Keratinocyte (primary cell): ENCODE measurements at regions not wholly inside any gene's neighbourhood (a gene's known extent, or its start where the extent isn't known, plus 50 kb on each side); places are given as distances from the start of the nearest gene placed in this dataset.
"Not testable (repeated sequence)": the region's sequence is repeated elsewhere in the genome, so short reads cannot be mapped to it uniquely, and the experiment has no call there.

Source experiments
- DNase-seq: peaks from one replicate; pipeline ENCODE4 v3.0.0-alpha.2; 2011; ENCODE audit warnings: low read depth, missing footprints, low spot score
- FAIRE-seq: peaks from 2 replicates; lab custom pipeline; 2011; peaks lifted over from hg19 to GRCh38; lab: Jason Lieb, UNC
- H2AFZ ChIP-seq: 2 replicates; pipeline ENCODE4 v1.6.0; 2012; ENCODE audit warnings: low read length, control low read depth, inconsistent platforms; ENCODE audit not compliant: control insufficient read depth
- H3K27ac ChIP-seq: 2 replicates; pipeline ENCODE4 v1.5.1; 2011; ENCODE audit warnings: low read length; ENCODE audit not compliant: control insufficient read depth, insufficient read depth
- H3K27me3 ChIP-seq: 3 replicates; pipeline ENCODE4 v1.6.0; 2011; ENCODE audit warnings: low read length; ENCODE audit not compliant: control insufficient read depth, insufficient read depth; ENCODE audit errors: extremely low read depth
- H3K36me3 ChIP-seq, 2 experiments: 2 replicates in 1 of 2; 3 replicates in 1 of 2; pipeline ENCODE4 v1.5.1; 2011; ENCODE audit warnings: low read length in 2 of 2, mild to moderate bottlenecking in 1 of 2; ENCODE audit not compliant: control insufficient read depth in 2 of 2, insufficient read depth in 2 of 2; ENCODE audit errors: extremely low read depth in 1 of 2
- H3K4me1 ChIP-seq: 3 replicates; pipeline ENCODE4 v1.5.1; 2011; ENCODE audit warnings: low read length; ENCODE audit not compliant: control insufficient read depth, insufficient read depth; ENCODE audit errors: extremely low read depth
- H3K4me2 ChIP-seq: 3 replicates; pipeline ENCODE4 v1.6.0; 2011; ENCODE audit warnings: low read depth, low read length; ENCODE audit not compliant: control insufficient read depth, insufficient read depth; ENCODE audit errors: extremely low read depth
- H3K4me3 ChIP-seq, 3 experiments: fragments of 200-600 bp in 1 of 3; sonication (generic) in 1 of 3; 2 replicates in 2 of 3; 3 replicates in 1 of 3; pipeline ENCODE4 v1.5.1; 2011 to 2016; ENCODE audit warnings: low read length in 3 of 3, mild to moderate bottlenecking in 3 of 3, control low read depth in 2 of 3, inconsistent platforms in 1 of 3, low read depth in 1 of 3, mixed read lengths in 1 of 3, mixed run types in 1 of 3, moderate library complexity in 1 of 3; ENCODE audit not compliant: control insufficient read depth in 2 of 3, insufficient read depth in 2 of 3; ENCODE audit errors: extremely low read depth in 1 of 3
- H3K79me2 ChIP-seq: 2 replicates; pipeline ENCODE4 v1.6.0; 2012; ENCODE audit warnings: low read length; ENCODE audit not compliant: control insufficient read depth, insufficient read depth
- H3K9ac ChIP-seq: 3 replicates; pipeline ENCODE4 v1.6.0; 2011; ENCODE audit warnings: low read length; ENCODE audit not compliant: control insufficient read depth, insufficient read depth; ENCODE audit errors: extremely low read depth
- H3K9me1 ChIP-seq: 3 replicates; pipeline ENCODE4 v1.6.0; 2011; ENCODE audit warnings: low read length; ENCODE audit not compliant: control insufficient read depth, insufficient read depth; ENCODE audit errors: extremely low read depth
- H3K9me3 ChIP-seq: 2 replicates; pipeline ENCODE4 v1.5.1; 2012; ENCODE audit warnings: low read depth, low read length; ENCODE audit not compliant: control insufficient read depth
- H4K20me1 ChIP-seq: 3 replicates; pipeline ENCODE4 v1.6.0; 2011; ENCODE audit warnings: low read length; ENCODE audit not compliant: control insufficient read depth, insufficient read depth; ENCODE audit errors: extremely low read depth
- EZH2 ChIP-seq: IDR thresholded peaks from one replicate; pipeline ENCODE4 v1.6.1; 2012; ENCODE audit warnings: inconsistent platforms, mild to moderate bottlenecking, low read length, moderate library complexity
- dilution Hi-C: fragments of 300-500 bp; cut with MboI; formaldehyde crosslinking; loops from one replicate; pipeline ENCODE4 v1.7.0; 2020; ENCODE audit warnings: low sequenced_read_pairs; ENCODE audit not compliant: extremely low pct_ligation_motif_present
- TF ChIP-seq, protein P1 (sequence below), 3 experiments: IDR thresholded peaks in 1 of 3; conservative IDR thresholded peaks in 1 of 3; optimal IDR thresholded peaks in 1 of 3; 2 replicates in 2 of 3; 3 replicates in 1 of 3; pipeline versions ENCODE3 to v1.5.1; 2011; ENCODE audit warnings: low read length in 3 of 3, mild to moderate bottlenecking in 3 of 3, moderate library complexity in 2 of 3, control low read depth in 1 of 3, inconsistent platforms in 1 of 3; ENCODE audit not compliant: insufficient read depth in 2 of 3; ENCODE audit errors: extremely low read depth in 1 of 3

GRCh38 chr6:21341910-21342309, 251.6 kb upstream of the SOX4 start:
- DNase-seq: no peak
- FAIRE-seq: no peak
- Histone ChIP-seq H3K4me1 (no peaks in the 10 kb centered on the region), H2AFZ (no peak overlapping the region), H3K79me2 (no peaks in the 10 kb centered on the region), H3K27me3 (no peaks in the 10 kb centered on the region), H3K9me3 (no peaks in the 10 kb centered on the region), H3K4me2 (no peak overlapping the region), H3K27ac (no peak overlapping the region), H4K20me1 (no peaks in the 10 kb centered on the region), H3K9me1 (no peaks in the 10 kb centered on the region), H3K9ac (no peak overlapping the region), H3K36me3 (no peaks in the 10 kb centered on the region), H3K4me3 (no peak overlapping the region)
- TF ChIP-seq EZH2: no peak
- TF ChIP-seq, protein P1, sequence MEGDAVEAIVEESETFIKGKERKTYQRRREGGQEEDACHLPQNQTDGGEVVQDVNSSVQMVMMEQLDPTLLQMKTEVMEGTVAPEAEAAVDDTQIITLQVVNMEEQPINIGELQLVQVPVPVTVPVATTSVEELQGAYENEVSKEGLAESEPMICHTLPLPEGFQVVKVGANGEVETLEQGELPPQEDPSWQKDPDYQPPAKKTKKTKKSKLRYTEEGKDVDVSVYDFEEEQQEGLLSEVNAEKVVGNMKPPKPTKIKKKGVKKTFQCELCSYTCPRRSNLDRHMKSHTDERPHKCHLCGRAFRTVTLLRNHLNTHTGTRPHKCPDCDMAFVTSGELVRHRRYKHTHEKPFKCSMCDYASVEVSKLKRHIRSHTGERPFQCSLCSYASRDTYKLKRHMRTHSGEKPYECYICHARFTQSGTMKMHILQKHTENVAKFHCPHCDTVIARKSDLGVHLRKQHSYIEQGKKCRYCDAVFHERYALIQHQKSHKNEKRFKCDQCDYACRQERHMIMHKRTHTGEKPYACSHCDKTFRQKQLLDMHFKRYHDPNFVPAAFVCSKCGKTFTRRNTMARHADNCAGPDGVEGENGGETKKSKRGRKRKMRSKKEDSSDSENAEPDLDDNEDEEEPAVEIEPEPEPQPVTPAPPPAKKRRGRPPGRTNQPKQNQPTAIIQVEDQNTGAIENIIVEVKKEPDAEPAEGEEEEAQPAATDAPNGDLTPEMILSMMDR (optimal IDR thresholded peaks at IDR 0.05 in 1 of 3, IDR thresholded peaks at IDR 0.05 in 1 of 3, conservative IDR thresholded peaks at IDR 0.05 in 1 of 3; ENCODE audit: extremely low read depth in 1 of 3, insufficient read depth in 2 of 3, low read length in 3 of 3): no peak
- dilution Hi-C loops: no loop called here

GRCh38 chr6:21342501-21342900, 251.1 kb upstream of the SOX4 start:
- H3K4me2 ChIP-seq: no peak overlapping the region
- H3K9me1 ChIP-seq: no peaks in the 10 kb centered on the region
- no peaks in the 10 kb centered on the region for H3K4me1 ChIP-seq
- no peaks in the 10 kb centered on the region for H3K9me3 ChIP-seq
- DNase-seq (no peak), FAIRE-seq (no peak)
- no peak overlapping the region for H3K4me3 ChIP-seq
- H3K27ac ChIP-seq: no peak overlapping the region
- H3K36me3 ChIP-seq: no peaks in the 10 kb centered on the region
- H3K9ac ChIP-seq: no peak overlapping the region
- no peaks in the 10 kb centered on the region for H4K20me1 ChIP-seq
- H2AFZ ChIP-seq: no peak overlapping the region
- dilution Hi-C loops: no loop called here
- no peaks in the 10 kb centered on the region for H3K79me2 ChIP-seq
- no peaks in the 10 kb centered on the region for H3K27me3 ChIP-seq
- TF ChIP-seq, protein P1 (optimal IDR thresholded peaks at IDR 0.05 in 1 of 3, IDR thresholded peaks at IDR 0.05 in 1 of 3, conservative IDR thresholded peaks at IDR 0.05 in 1 of 3; ENCODE audit: extremely low read depth in 1 of 3, insufficient read depth in 2 of 3, low read length in 3 of 3): no peak
- TF ChIP-seq EZH2: no peak

DNA sequence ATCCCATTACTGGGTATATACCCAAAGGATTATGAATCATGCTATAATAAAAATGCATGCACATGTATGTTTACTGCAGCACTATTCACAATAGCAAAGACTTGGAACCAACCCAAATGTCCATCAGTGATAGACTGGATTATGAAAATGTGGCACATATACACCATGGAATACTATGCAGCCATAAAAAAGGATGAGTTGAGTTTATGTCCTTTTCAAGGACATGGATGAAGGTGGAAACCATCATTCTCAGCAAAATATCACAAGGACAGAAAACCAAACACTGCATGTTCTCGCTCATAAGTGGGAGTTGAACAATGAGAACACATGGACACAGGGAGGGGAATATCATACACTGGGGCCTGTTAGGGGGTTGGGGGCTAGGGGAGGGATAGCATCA, 247.8 kb upstream of the SOX4 start:
- H3K4me3 ChIP-seq, DNase-seq, H3K9me3 ChIP-seq, H3K4me2 ChIP-seq, H3K79me2 ChIP-seq, H3K27me3 ChIP-seq, H4K20me1 ChIP-seq, dilution Hi-C loops, H3K27ac ChIP-seq, FAIRE-seq, H3K36me3 ChIP-seq, H3K4me1 ChIP-seq, H3K9me1 ChIP-seq, H2AFZ ChIP-seq, H3K9ac ChIP-seq: not testable (repeated sequence)
